Omental fat pad (tissue), 3 donors: ENCODE measurements at regions not wholly inside any gene's neighbourhood (a gene's known extent, or its start where the extent isn't known, plus 50 kb on each side); places are given as distances from the start of the nearest gene placed in this dataset.

Source experiments
- ATAC-seq: fragments of 150-250 bp; one replicate; pipeline ENCODE4 v1.9.1; 2016; ENCODE audit warnings: mild to moderate bottlenecking, moderate library complexity; ENCODE audit not compliant: low FRiP score
- DNase-seq: peaks from one replicate; pipeline ENCODE4 v3.0.0-alpha.2; 2019; ENCODE audit warnings: low spot score
- TF ChIP-seq, protein P1 (sequence below), 3 donors: fragments of 450-650 bp; IDR thresholded peaks; one replicate each; pipeline ENCODE4 v1.5.1; 2016 to 2017; ENCODE audit warnings: antibody characterized with exemption in 3 of 3, mild to moderate bottlenecking in 3 of 3, moderate library complexity in 2 of 3

DNA sequence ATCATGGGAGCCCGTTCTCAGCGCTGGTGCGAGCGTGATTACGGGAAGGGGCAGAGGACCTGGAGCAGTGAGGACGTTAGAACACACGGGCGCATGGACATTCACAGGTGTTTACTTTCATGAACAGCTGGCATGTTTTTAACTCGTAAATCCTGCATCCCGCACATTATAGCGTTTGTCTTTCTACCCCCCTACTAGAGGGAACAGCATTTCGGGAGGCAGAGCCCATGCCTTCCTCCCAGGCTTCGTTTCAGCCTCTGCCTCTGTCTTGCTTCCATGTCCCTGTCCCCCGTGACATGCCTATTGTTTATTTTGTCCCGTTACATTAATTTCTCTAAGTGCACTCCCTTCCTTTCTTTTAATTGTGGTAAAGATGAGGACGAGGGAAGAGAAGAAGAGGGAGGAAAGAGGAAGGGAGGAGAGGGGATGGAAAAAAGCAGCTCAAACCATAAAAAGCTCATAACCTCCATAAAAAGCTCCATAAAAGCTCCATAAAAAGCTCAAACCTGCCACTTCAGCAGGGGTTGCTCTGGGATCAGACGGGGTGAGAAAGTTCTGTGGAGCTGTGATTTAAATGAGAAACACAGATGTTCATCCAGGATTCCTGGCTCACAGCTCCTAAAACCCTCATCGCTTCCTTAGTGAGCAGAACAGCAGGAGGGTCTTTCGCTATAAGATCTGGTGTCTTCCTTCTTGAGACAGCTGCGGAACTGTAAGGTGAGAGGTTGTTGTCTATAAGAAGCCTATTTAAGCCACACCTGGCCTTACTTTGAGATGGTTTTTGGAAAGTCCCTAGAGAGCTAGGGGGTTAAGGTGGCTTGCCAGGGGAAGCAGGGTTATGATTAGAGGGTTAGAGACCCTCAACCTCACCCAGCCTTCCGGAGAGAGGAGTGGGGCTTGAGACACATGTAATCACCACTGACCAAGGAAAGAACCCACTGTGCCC, 66.6 kb upstream of the SNTG2 start:
- TF ChIP-seq, protein P1, sequence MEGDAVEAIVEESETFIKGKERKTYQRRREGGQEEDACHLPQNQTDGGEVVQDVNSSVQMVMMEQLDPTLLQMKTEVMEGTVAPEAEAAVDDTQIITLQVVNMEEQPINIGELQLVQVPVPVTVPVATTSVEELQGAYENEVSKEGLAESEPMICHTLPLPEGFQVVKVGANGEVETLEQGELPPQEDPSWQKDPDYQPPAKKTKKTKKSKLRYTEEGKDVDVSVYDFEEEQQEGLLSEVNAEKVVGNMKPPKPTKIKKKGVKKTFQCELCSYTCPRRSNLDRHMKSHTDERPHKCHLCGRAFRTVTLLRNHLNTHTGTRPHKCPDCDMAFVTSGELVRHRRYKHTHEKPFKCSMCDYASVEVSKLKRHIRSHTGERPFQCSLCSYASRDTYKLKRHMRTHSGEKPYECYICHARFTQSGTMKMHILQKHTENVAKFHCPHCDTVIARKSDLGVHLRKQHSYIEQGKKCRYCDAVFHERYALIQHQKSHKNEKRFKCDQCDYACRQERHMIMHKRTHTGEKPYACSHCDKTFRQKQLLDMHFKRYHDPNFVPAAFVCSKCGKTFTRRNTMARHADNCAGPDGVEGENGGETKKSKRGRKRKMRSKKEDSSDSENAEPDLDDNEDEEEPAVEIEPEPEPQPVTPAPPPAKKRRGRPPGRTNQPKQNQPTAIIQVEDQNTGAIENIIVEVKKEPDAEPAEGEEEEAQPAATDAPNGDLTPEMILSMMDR (IDR thresholded peaks at IDR 0.05): no peak
- DNase-seq (no peak), ATAC-seq (no peak)

DNA sequence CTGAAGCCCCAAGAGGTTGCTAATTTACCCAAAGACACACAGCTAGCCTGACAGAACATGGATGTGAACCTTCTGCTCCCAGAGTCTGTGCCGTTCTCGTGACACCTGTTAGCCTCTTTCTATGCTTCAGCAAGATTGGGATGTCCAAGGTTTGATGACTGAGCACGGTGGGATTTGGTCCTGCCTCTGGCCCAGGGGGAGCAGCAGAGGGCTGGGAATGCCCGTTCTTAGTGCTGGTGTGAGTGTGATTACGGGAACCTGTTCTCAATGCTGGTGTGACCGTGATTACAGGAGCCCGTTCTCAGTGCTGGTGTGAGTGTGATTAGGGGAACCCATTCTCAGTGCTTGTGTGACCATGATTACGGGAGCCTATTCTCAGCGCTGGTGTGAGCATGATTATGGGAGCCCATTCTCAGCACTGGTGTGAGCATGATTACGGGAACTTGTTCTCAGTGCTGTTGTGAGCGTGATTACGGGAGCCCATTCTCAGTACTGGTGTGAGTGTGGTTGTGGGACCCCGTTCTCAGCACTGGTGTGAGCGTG, 67.3 kb upstream of the SNTG2 start:
- DNase-seq (no peak), ATAC-seq (no peak)
- TF ChIP-seq, protein P1 (IDR thresholded peaks at IDR 0.05): no peak

DNA sequence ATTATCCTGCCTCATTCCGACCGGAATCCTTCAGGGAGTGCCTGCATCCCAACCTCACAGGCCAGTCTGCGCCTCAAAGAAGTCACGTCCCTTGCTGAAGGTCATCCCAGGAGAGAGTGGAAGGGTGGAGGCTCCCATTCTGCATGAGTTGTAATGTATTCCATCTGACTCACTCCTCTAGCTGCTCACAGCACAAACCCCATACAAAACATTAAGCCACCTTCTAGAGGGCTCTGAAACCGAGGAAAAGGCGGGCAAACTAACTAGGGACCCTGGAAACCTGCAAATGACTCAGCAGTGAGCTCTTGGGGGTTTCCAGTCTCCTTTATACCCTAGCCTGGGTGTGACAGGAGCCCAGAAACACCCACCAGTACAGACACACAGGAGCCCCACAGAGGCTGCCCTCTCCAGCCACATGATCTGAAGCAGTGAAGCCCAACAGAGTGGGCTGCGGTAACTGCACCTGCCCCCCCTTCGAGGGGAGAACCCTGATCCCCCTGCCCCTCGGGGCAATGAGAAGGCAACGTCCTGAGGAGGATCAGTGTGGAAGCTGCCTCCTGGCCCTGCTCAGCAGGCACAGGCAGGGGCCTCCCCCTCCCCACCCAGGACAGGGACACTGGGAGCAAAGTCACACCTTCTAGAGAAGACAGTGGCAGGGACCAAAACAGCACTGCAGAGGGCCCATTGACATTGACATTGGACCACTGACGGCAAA, 69.3 kb upstream of the SNTG2 start:
- ATAC-seq: no peak
- TF ChIP-seq, protein P1 (IDR thresholded peaks at IDR 0.05): no peak
- no peak for DNase-seq

DNA sequence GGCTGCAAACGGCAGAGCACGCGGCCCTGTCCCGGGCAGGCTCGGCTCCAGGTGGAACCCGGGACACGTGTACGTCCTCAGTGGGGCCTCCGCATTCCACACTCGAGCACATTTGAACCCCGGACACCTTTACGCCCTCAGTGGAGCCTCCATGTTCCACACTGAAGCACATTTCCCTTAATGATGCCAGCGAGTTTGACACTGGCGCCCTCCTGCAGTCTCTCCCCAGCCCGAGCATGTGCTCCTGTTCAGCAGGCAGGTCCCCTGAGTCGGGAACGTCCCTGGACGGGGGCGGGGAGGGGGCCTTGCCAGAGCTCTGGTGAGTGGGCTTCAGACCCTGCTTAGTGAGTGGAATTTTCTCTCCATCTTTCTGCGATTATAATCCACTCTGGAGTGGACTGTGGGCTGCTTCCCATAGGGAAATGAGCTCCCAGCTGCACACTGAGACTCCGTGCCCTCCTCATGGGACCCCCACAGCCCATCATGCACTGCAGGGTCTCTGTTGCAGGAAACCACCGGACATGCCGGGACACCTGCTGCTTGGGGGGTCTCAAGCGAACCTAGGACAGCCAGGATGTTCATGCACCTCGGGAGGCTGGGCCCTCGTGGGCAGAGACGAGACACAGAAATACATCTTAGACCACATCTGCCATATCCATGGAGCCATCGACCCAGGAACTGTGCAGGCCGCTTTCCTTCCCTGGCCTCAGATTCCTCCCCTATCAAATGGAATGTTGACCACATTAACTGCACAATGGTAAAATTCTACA, 70.3 kb upstream of the SNTG2 start:
- TF ChIP-seq, protein P1 (IDR thresholded peaks at IDR 0.05): no peak
- no peak for ATAC-seq
- DNase-seq: no peak

DNA sequence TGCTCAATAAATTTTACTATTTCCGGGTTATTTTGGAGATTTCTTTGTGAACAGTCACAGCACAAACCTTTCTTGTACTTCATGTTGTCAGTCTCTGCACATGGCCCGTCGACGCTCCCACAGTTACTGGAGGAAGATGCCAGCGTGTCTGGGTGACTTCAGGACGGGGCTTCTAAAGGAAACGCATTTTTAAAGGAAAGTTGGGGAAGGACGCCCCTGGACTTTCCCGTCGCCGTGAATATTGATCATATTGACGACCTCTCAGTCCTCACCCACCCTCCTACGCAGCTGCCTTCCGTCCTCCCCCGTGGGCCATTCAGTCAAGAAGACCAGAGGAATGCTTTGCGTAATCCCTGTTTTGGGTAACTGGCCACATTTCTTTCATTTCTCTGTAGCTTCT, 71.1 kb upstream of the SNTG2 start:
- ATAC-seq (no peak), DNase-seq (no peak)
- TF ChIP-seq, protein P1 (IDR thresholded peaks at IDR 0.05): no peak

DNA sequence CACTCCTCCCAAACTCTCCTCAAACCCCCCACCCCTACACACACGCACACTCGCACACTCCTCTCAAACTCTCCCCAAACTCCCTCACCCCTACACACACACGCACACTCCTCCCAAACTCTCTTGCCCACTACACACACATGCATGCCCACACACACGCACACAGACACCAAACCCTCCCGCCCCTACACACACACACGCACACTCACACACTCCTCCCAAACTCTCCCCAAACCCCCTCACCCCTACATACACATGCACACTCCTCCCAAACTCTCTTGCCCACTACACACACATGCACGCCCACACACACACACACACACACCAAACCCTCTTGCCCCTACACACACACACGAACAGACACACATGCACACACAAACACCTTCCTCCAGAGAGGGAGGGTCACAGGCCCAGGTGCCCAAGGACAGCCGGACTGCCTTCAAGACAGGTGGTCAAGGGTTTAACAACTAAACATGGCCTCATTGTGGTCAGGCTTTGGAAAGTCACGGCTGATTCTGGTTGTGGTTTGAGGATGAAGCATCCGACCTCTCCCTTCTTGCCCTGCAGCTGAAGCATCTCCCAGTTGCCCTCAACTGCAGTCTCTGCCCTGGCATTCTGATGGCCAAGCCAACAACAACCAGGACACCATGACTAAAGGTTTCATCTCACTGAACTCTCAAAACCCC, 72.3 kb upstream of the SNTG2 start:
- ATAC-seq: no peak
- TF ChIP-seq, protein P1 (IDR thresholded peaks at IDR 0.05): no peak
- no peak for DNase-seq
